Prostate gland (tissue), 2 donors: ENCODE measurements at regions not wholly inside any gene's neighbourhood (a gene's known extent, or its start where the extent isn't known, plus 50 kb on each side); places are given as distances from the start of the nearest gene placed in this dataset.
A peak's percentile ranks its signal among the peaks of the same experiment; 100 is the strongest.

Experiments
- DNase-seq: peaks from one replicate; pipeline ENCODE4 v3.0.0-alpha.2; 2019; ENCODE audit warnings: low spot score
- H3K27ac ChIP-seq, 2 donors: fragments of 200-600 bp; sonication (generic); 2 replicates each; pipeline ENCODE4 v1.5.1; 2017 to 2019
- H3K27me3 ChIP-seq: fragments of 200-600 bp; sonication (generic); replicated peaks from 2 replicates; pipeline ENCODE4 v1.5.1; 2019; ENCODE audit not compliant: insufficient read depth
- H3K36me3 ChIP-seq, 2 donors: fragments of 200-600 bp; sonication (generic); 1 replicate in 1 of 2; 2 replicates in 1 of 2; pipeline versions ENCODE4 v1.5.1 to v1.8.1; 2017 to 2019
- H3K4me1 ChIP-seq: fragments of 200-600 bp; sonication (generic); replicated peaks from 2 replicates; pipeline ENCODE4 v1.5.1; 2019
- H3K4me3 ChIP-seq, 2 donors: fragments of 200-600 bp; sonication (generic); 2 replicates each; pipeline ENCODE4 v1.5.1; 2017 to 2019
- H3K9me3 ChIP-seq: fragments of 200-600 bp; sonication (generic); 2 replicates; pipeline ENCODE4 v1.5.1; 2017
- CTCF ChIP-seq, 4 experiments: fragments of 200-600 bp in 2 of 4; fragments of 450-650 bp in 2 of 4; sonication (generic) in 2 of 4; IDR thresholded peaks; 1 replicate in 3 of 4; 2 replicates in 1 of 4; pipeline ENCODE4 v1.5.1; 2016 to 2019; ENCODE audit warnings: antibody characterized with exemption in 4 of 4, mild to moderate bottlenecking in 2 of 4, moderate library complexity in 2 of 4
- POLR2A ChIP-seq: fragments of 450-650 bp; IDR thresholded peaks from one replicate; pipeline ENCODE4 v1.6.1; 2016; ENCODE audit warnings: antibody characterized with exemption, mild to moderate bottlenecking
- POLR2AphosphoS5 ChIP-seq: sonication (generic); formaldehyde crosslinking; IDR thresholded peaks from one replicate; pipeline ENCODE4 v1.6.1; 2017; ENCODE audit warnings: antibody characterized with exemption
- WGBS: methylation state at CpG from one replicate; pipeline ENCODE4 v1.1.5; 2018; 5-methylcytosine and 5-hydroxymethylcytosine counted together
- intact Hi-C: fragments of 100-400 bp; cut with DNase I; formaldehyde crosslinking; loops from one replicate; pipeline ENCODE4 v1.14.2; 2022

GRCh38 chr12:124185971-124186686 is 108.8 kb upstream of the RFLNA start:
- Histone ChIP-seq H3K27ac (peak overlapping the region; percentile 61 to 75), H3K9me3 (no peaks in the 10 kb centered on the region), H3K4me1 (peaks cover 17% of the 10 kb centered on the region), H3K27me3 (no peaks in the 10 kb centered on the region), H3K4me3 (no peak overlapping the region), H3K36me3 (no peaks in the 10 kb centered on the region)
- DNase-seq: peak; percentile 44
- WGBS: 67% methylated on average over 15 of the region's 15 CpGs
- intact Hi-C loops: no loop called here
- TF ChIP-seq POLR2AphosphoS5 (no peak), CTCF (IDR thresholded peaks at IDR 0.05) (no peak), POLR2A (no peak)

GRCh38 chr12:124188084-124188483 is 106.8 kb upstream of the RFLNA start:
- Histone ChIP-seq H3K27me3 (no peaks in the 10 kb centered on the region), H3K4me3 (no peak overlapping the region), H3K9me3 (no peaks in the 10 kb centered on the region), H3K27ac (peak overlapping the region; percentile 31 to 75), H3K36me3 (no peaks in the 10 kb centered on the region), H3K4me1 (peaks cover 17% of the 10 kb centered on the region)
- DNase-seq: no peak
- TF ChIP-seq POLR2AphosphoS5 (no peak), POLR2A (no peak), CTCF (IDR thresholded peaks at IDR 0.05) (no peak)
- intact Hi-C loops: no loop called here
- 50% methylated on average over 7 of the region's 7 CpGs for WGBS

GRCh38 chr12:124188561-124189405 is 106.1 kb upstream of the RFLNA start:
- no peaks in the 10 kb centered on the region for H3K27me3 ChIP-seq
- peaks cover 17% of the 10 kb centered on the region for H3K4me1 ChIP-seq
- intact Hi-C loops: no loop called here
- H3K36me3 ChIP-seq: no peaks in the 10 kb centered on the region
- no peaks in the 10 kb centered on the region for H3K9me3 ChIP-seq
- H3K4me3 ChIP-seq: no peak overlapping the region
- peak overlapping the region; percentile 31 to 75 for H3K27ac ChIP-seq
- no peak for TF ChIP-seq POLR2A
- TF ChIP-seq POLR2AphosphoS5: peak; percentile 81
- no peak for TF ChIP-seq CTCF (IDR thresholded peaks at IDR 0.05)
- 60% methylated on average over 15 of the region's 15 CpGs for WGBS
- peak; percentile 70 for DNase-seq

- TF ChIP-seq POLR2A (no peak), POLR2AphosphoS5 (no peak), CTCF (IDR thresholded peaks at IDR 0.05) (no peak)
- no peak for DNase-seq
- Histone ChIP-seq H3K4me1 (peaks cover 17% of the 10 kb centered on the region), H3K9me3 (no peaks in the 10 kb centered on the region), H3K27ac (no peak overlapping the region), H3K4me3 (no peak overlapping the region), H3K36me3 (no peaks in the 10 kb centered on the region), H3K27me3 (no peaks in the 10 kb centered on the region)
- WGBS: 98% methylated on average over 13 of the region's 14 CpGs
- intact Hi-C loops: no loop called here
These were observed 104.4 kb upstream of the RFLNA start for GRCh38 chr12:124190312-124191023.
